Peyer's patch (tissue), 4 donors: ENCODE measurements at regions not wholly inside any gene's neighbourhood (a gene's known extent, or its start where the extent isn't known, plus 50 kb on each side); places are given as distances from the start of the nearest gene placed in this dataset.

Source experiments
- DNase-seq, 3 donors: peaks; one replicate each; pipeline ENCODE4 v3.0.0-alpha.2; 2017 to 2019
- H3K27ac ChIP-seq, 4 donors: fragments of 200-600 bp; sonication (generic); one replicate each; pipeline ENCODE4 v1.5.1; 2016 to 2019
- H3K27me3 ChIP-seq, 2 donors: fragments of 200-600 bp; sonication (generic); one replicate each; pipeline ENCODE4 v1.5.1; 2019
- H3K36me3 ChIP-seq, 3 donors: fragments of 200-600 bp; sonication (generic); one replicate each; pipeline ENCODE4 v1.5.1; 2016 to 2019
- H3K4me1 ChIP-seq, 4 donors: fragments of 200-600 bp; sonication (generic); one replicate each; pipeline ENCODE4 v1.5.1; 2016 to 2019
- H3K4me3 ChIP-seq, 4 donors: fragments of 200-600 bp; sonication (generic); 1 replicate in 3 of 4; 2 replicates in 1 of 4; pipeline ENCODE4 v1.5.1; 2016 to 2019; ENCODE audit warnings: mild to moderate bottlenecking in 1 of 4
- H3K9me3 ChIP-seq, 4 donors: fragments of 200-600 bp; sonication (generic); one replicate each; pipeline ENCODE4 v1.5.1; 2016 to 2019; ENCODE audit warnings: mild to moderate bottlenecking in 1 of 4
- POLR2A ChIP-seq, 2 donors: fragments of 450-650 bp; IDR thresholded peaks; one replicate each; pipeline ENCODE4 v1.5.1; 2017; ENCODE audit warnings: antibody characterized with exemption in 2 of 2, mild to moderate bottlenecking in 2 of 2, moderate library complexity in 2 of 2
- TF ChIP-seq, protein P1 (sequence below), 6 experiments: fragments of 450-650 bp in 4 of 6; fragments of 200-600 bp in 2 of 6; sonication (generic) in 1 of 6; IDR thresholded peaks; one replicate each; pipeline ENCODE4 v1.5.1; 2017 to 2019; ENCODE audit warnings: antibody characterized with exemption in 6 of 6, mild to moderate bottlenecking in 3 of 6, moderate library complexity in 1 of 6

DNA sequence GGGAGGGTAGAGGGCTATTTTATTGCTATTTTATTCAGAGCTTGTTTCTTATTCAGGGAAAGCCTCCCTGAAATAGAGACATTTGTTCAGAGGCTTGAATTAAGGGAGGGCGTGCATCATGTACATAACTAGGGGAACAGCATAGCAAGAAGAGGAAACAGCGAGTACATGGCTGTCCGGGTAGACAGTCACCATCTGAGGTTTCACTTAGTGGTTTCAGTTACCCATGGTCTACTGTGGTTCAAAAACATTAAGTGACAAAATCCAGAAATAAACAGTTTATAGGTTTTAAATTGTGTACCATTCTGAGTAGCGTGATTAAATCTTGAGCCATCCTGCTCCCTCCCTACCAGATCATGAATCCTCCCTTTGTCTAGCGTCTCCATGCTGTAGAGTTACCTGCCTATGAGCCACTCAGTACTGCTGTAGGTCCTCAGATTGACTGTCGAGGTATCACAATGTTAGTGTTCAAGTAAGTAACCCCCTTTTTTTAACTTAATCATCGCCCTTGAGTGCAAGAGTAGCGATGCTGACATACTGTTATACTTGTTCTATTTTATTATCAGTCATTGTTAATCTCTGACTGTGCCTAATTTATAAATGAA is 791.5 kb downstream of the TFAP2A start:
- Histone ChIP-seq H3K4me3 (no peak overlapping the region), H3K27ac (no peak overlapping the region), H3K27me3 (no peaks in the 10 kb centered on the region), H3K4me1 (no peaks in the 10 kb centered on the region), H3K36me3 (no peaks in the 10 kb centered on the region), H3K9me3 (no peaks in the 10 kb centered on the region)
- no peak for DNase-seq
- no peak for TF ChIP-seq POLR2A (IDR thresholded peaks at IDR 0.05)
- TF ChIP-seq, protein P1, sequence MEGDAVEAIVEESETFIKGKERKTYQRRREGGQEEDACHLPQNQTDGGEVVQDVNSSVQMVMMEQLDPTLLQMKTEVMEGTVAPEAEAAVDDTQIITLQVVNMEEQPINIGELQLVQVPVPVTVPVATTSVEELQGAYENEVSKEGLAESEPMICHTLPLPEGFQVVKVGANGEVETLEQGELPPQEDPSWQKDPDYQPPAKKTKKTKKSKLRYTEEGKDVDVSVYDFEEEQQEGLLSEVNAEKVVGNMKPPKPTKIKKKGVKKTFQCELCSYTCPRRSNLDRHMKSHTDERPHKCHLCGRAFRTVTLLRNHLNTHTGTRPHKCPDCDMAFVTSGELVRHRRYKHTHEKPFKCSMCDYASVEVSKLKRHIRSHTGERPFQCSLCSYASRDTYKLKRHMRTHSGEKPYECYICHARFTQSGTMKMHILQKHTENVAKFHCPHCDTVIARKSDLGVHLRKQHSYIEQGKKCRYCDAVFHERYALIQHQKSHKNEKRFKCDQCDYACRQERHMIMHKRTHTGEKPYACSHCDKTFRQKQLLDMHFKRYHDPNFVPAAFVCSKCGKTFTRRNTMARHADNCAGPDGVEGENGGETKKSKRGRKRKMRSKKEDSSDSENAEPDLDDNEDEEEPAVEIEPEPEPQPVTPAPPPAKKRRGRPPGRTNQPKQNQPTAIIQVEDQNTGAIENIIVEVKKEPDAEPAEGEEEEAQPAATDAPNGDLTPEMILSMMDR (IDR thresholded peaks at IDR 0.05), result no peak

DNA sequence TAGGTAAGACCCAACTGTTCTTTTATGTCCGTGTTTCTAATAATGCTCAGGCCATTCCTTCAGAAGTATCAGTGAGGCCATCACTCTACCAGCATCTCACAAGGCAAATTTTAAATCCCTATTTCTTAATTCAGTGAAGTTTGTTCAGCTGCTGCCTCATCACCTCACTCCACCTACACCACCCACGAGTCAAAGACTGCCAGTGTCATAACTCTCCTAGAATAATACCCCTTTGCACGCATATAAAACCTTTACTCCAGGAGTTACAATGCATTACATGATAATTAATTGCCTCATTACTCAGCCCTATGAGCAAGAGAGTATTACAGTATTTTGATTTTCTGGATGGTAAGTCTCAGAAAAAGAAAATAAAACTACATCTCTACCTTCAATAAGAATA is 793.6 kb downstream of the TFAP2A start:
- TF ChIP-seq, protein P1 (IDR thresholded peaks at IDR 0.05), result no peak
- TF ChIP-seq POLR2A (IDR thresholded peaks at IDR 0.05), result no peak
- Histone ChIP-seq H3K4me1 (no peaks in the 10 kb centered on the region), H3K36me3 (no peaks in the 10 kb centered on the region), H3K4me3 (no peak overlapping the region), H3K27ac (no peak overlapping the region), H3K9me3 (no peaks in the 10 kb centered on the region), H3K27me3 (no peaks in the 10 kb centered on the region)
- no peak for DNase-seq

DNA sequence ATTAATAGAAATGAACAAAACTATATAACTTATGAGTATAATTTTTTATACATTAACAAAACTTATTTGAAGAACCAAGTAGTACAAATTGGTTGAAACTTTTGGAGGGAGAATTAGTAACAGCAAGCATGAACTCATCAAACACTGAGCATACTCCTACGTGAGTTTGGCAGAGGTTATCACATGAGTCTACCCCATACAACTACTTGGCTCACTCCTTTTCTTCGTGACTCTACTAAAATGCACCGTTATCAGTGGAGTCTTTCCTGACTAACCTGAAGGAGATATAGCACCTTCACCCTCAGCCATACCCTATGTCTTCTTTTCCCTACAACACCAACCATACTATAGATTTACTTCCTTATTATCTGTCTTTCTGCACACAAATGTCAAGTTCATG is 794.2 kb downstream of the TFAP2A start:
- TF ChIP-seq, protein P1 (IDR thresholded peaks at IDR 0.05), result no peak

DNA sequence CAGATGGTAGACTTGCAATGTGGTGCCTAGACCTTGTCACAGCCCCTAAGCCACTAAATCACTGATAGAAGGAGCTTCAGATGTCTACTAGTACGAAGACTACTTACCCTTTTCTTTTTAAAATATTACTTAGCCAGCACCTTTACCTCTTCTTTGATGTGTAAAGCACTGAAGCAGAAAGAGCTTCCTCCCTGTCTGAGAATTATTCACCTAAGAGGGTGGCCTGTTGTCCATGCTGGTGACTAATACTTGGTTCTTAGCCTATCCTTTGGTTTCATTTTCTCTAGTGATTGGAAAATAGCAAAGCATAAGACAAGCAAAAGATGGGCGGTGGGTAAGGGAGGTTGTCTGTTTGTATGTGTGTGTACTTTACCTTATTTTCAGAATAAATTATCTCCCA is 794.6 kb downstream of the TFAP2A start:
- no peaks in the 10 kb centered on the region for H3K4me1 ChIP-seq
- H3K9me3 ChIP-seq, result no peaks in the 10 kb centered on the region
- DNase-seq, result no peak
- H3K27me3 ChIP-seq, result no peaks in the 10 kb centered on the region
- TF ChIP-seq, protein P1 (IDR thresholded peaks at IDR 0.05), result no peak
- no peak overlapping the region for H3K27ac ChIP-seq
- no peaks in the 10 kb centered on the region for H3K36me3 ChIP-seq
- H3K4me3 ChIP-seq, result no peak overlapping the region

More for the DNA sequence above, 794.2 kb downstream of the TFAP2A start:
- Histone ChIP-seq H3K36me3 (no peaks in the 10 kb centered on the region), H3K9me3 (no peaks in the 10 kb centered on the region), H3K4me3 (no peak overlapping the region), H3K27ac (no peak overlapping the region), H3K27me3 (no peaks in the 10 kb centered on the region), H3K4me1 (no peaks in the 10 kb centered on the region)
- no peak for DNase-seq

DNA sequence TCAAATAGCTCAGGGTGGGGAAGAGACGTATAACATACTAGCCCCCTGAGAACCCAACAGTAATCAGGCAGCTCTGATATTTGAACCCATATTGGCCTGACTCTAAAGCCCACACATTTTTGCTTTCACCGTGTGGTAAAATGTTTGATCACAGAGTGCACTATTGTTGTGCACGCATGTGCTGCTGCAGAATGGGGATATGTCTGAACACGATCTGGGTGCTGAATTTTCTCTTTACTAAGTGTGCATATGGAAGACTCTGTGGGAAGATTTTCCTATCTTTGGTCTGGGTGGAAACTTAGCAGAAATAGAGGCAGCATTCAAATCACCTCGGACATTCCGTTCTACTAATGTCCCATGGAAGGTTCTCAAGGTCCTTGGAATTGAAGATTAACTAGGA is 800.1 kb downstream of the TFAP2A start:
- H3K27me3 ChIP-seq, result no peaks in the 10 kb centered on the region
- no peak for DNase-seq
- H3K9me3 ChIP-seq, result no peaks in the 10 kb centered on the region
- no peak overlapping the region for H3K27ac ChIP-seq
- H3K4me3 ChIP-seq, result no peak overlapping the region
- H3K4me1 ChIP-seq, result no peaks in the 10 kb centered on the region
- H3K36me3 ChIP-seq, result no peaks in the 10 kb centered on the region
- TF ChIP-seq POLR2A (IDR thresholded peaks at IDR 0.05), result no peak
- TF ChIP-seq, protein P1 (IDR thresholded peaks at IDR 0.05), result no peak

- Histone ChIP-seq H3K4me3 (no peak overlapping the region), H3K4me1 (no peaks in the 10 kb centered on the region), H3K9me3 (no peaks in the 10 kb centered on the region), H3K36me3 (no peaks in the 10 kb centered on the region), H3K27me3 (no peaks in the 10 kb centered on the region), H3K27ac (no peak overlapping the region)
- DNase-seq, result no peak
- TF ChIP-seq POLR2A (IDR thresholded peaks at IDR 0.05), result no peak
- TF ChIP-seq, protein P1 (IDR thresholded peaks at IDR 0.05), result no peak
Observed at GRCh38 chr6:9612489-9612888, 802.4 kb downstream of the TFAP2A start.
